ENCODE measurements at regions not wholly inside any gene's neighbourhood (a gene's known extent, or its start where the extent isn't known, plus 50 kb on each side); places are given as distances from the start of the nearest gene placed in this dataset.

- H3K4me3 Mint-ChIP-seq (ENCODE audit: low read depth, unreplicated experiment): no peak overlapping the region
- intact Hi-C loops (cut with micrococcal nuclease; ENCODE audit: unreplicated experiment): no loop called here
- BruUV-seq (replicated peaks): no TSS peak
- TF ChIP-seq CTCF (IDR thresholded peaks at IDR 0.05; ENCODE audit: unreplicated experiment): no peak
- CTCF ChIA-PET: no interaction called here
- H3K4me1 Mint-ChIP-seq (ENCODE audit: low read depth, unreplicated experiment): no peaks in the 10 kb centered on the region
- H3K36me3 Mint-ChIP-seq (ENCODE audit: insufficient read depth, unreplicated experiment): no peaks in the 10 kb centered on the region
- peaks cover 7% of the 10 kb centered on the region for H3K9me3 Mint-ChIP-seq (ENCODE audit: low read depth, unreplicated experiment)
- no peak for DNase-seq
- no peaks in the 10 kb centered on the region for H3K27me3 Mint-ChIP-seq (ENCODE audit: unreplicated experiment)
- no peak overlapping the region for H3K27ac Mint-ChIP-seq (ENCODE audit: unreplicated experiment)
Observed at GRCh38 chr4:32000846-32001488, 1280.8 kb downstream of the PCDH7 start.

- Mint-ChIP-seq H3K4me1 (ENCODE audit: low read depth, unreplicated experiment) (no peaks in the 10 kb centered on the region), H3K36me3 (ENCODE audit: insufficient read depth, unreplicated experiment) (no peaks in the 10 kb centered on the region), H3K9me3 (ENCODE audit: low read depth, unreplicated experiment) (peaks cover 7% of the 10 kb centered on the region), H3K27me3 (ENCODE audit: unreplicated experiment) (no peaks in the 10 kb centered on the region), H3K27ac (ENCODE audit: unreplicated experiment) (no peak overlapping the region), H3K4me3 (ENCODE audit: low read depth, unreplicated experiment) (no peak overlapping the region)
- CTCF ChIA-PET: no interaction called here
- BruUV-seq (replicated peaks): no TSS peak
- DNase-seq: no peak
- TF ChIP-seq CTCF (IDR thresholded peaks at IDR 0.05; ENCODE audit: unreplicated experiment): no peak
- intact Hi-C loops (cut with micrococcal nuclease; ENCODE audit: unreplicated experiment): no loop called here
Observed at GRCh38 chr4:32002037-32002747, 1282.0 kb downstream of the PCDH7 start.

- no TSS peak for BruUV-seq (replicated peaks)
Observed at GRCh38 chr4:32003548-32003947, 1283.4 kb downstream of the PCDH7 start.

GRCh38 chr4:32010221-32010620, 1290.1 kb downstream of the PCDH7 start:
- intact Hi-C loops (cut with micrococcal nuclease; ENCODE audit: unreplicated experiment): no loop called here
- no TSS peak for BruUV-seq (replicated peaks)
- peaks cover 8% of the 10 kb centered on the region for H3K9me3 Mint-ChIP-seq (ENCODE audit: low read depth, unreplicated experiment)
- no peak for TF ChIP-seq CTCF (IDR thresholded peaks at IDR 0.05; ENCODE audit: unreplicated experiment)
- CTCF ChIA-PET: no interaction called here
- H3K27me3 Mint-ChIP-seq (ENCODE audit: unreplicated experiment): no peaks in the 10 kb centered on the region
- no peak overlapping the region for H3K27ac Mint-ChIP-seq (ENCODE audit: unreplicated experiment)
- DNase-seq: no peak
- H3K36me3 Mint-ChIP-seq (ENCODE audit: insufficient read depth, unreplicated experiment): no peaks in the 10 kb centered on the region
- H3K4me3 Mint-ChIP-seq (ENCODE audit: low read depth, unreplicated experiment): no peak overlapping the region
- no peaks in the 10 kb centered on the region for H3K4me1 Mint-ChIP-seq (ENCODE audit: low read depth, unreplicated experiment)

More at GRCh38 chr4:32003548-32003947, 1283.4 kb downstream of the PCDH7 start:
- no peak for DNase-seq
- H3K27me3 Mint-ChIP-seq (ENCODE audit: unreplicated experiment): no peaks in the 10 kb centered on the region
- H3K4me1 Mint-ChIP-seq (ENCODE audit: low read depth, unreplicated experiment): no peaks in the 10 kb centered on the region
- CTCF ChIA-PET: no interaction called here
- H3K4me3 Mint-ChIP-seq (ENCODE audit: low read depth, unreplicated experiment): no peak overlapping the region
- H3K36me3 Mint-ChIP-seq (ENCODE audit: insufficient read depth, unreplicated experiment): no peaks in the 10 kb centered on the region
- TF ChIP-seq CTCF (IDR thresholded peaks at IDR 0.05; ENCODE audit: unreplicated experiment): no peak
- intact Hi-C loops (cut with micrococcal nuclease; ENCODE audit: unreplicated experiment): no loop called here
- H3K27ac Mint-ChIP-seq (ENCODE audit: unreplicated experiment): no peak overlapping the region
- H3K9me3 Mint-ChIP-seq (ENCODE audit: low read depth, unreplicated experiment): peaks cover 7% of the 10 kb centered on the region

Data from Calu3 (cell line).